DMS79 treated with DMSO at 0.1 percent for 48 hours (cell line): ENCODE measurements at regions not wholly inside any gene's neighbourhood (a gene's known extent, or its start where the extent isn't known, plus 50 kb on each side); places are given as distances from the start of the nearest gene placed in this dataset.
"Not testable (repeated sequence)": the region's sequence is repeated elsewhere in the genome, so short reads cannot be mapped to it uniquely, and the experiment has no call there.

Experiments used
- DNase-seq: peaks from one replicate; lab custom pipeline; 2025; lab: John Stamatoyannopoulos, UW

DNA sequence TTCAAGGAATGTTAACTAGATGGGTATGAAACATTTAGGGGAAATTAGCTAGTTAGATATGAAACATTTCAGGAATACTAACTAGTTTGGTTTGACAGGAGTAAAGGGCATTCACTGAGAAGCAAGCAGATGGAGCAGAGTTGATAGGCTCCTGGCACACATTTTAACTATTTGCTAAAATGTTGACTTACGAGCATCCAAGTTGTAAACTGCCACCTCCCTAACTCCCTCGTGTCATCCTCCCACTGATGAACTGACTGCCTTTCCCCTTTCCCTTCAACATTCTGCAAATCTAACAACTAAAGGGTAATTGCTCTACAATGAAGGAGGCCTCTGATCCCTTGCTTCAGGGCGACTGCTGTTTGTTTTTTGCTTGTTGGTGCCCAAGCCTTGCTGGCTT is 580.4 kb upstream of the FAM98A start:
- no peak for DNase-seq

DNA sequence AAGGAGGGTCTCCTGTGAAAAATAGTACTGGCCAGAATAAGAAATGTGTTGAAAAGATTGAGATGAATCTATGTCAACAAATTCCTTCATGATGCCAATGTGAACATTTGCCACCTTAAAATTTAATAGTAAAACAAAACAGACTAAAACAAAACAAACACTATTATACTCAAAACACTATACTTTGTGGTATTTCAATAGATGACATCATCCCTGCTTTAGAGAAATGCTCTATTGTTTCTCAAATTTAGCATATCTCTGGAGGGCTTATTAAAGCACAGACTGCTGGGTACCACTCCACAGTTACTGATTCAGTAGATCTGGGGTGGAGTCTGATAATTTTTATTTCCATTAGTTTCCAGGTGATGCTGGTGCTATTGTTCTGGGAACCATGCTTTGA is 579.4 kb upstream of the FAM98A start:
- no peak for DNase-seq

DNA sequence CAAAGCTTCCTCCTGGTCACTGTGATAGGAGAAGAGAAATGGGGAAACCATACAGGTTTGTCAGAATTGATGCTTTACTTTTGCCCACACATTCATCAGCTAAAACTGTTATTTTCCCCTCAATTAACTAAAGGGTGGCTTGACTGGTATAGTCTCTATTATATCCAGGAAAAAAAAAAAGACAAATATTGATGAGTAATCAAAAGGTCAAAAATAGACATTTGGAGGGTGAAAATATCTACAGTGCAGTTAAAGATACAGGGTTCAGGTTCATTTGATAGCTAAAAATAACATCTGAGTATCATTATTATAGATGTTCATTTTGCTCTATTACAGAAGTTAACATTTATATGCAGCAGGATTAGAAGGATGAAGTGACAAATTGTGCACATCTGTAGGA is 577.6 kb upstream of the FAM98A start:
- DNase-seq, result no peak

DNA sequence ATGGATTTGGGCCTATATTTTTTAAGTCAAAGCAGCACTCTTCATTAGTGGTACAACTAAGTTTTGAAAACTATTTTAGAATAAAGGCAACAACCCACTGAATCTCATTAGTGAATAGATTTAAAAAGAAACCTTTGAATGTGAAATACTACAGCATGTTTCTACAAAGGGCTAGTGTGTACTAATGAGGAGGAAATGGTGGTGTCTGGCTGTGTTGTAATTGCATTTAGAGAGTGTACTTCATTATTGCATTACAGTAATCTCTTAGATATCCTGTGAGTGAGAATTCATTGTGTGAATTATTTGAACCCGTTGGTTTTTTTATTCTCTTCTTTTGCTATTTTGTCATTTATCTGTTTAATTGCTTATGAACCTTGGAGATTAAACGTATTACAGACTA is 575.4 kb upstream of the FAM98A start:
- no peak for DNase-seq

DNA sequence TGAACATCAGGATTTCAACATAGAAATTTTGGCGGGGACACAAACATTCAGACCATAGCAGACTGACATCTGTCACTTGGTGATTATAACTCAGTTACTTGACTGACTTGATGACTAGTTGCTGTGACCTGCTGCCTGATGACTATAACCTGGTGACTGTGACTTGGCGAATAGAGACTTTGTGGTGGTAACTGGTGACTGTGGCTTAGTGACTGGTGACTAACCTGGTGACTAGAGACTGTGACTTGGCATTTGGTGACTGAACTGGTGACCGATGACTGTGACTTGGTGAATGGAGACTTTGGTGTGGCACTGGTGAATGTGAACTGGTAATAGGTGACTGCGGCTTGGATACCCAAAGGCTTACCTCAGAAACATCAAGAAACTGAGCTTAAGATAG is 563.1 kb upstream of the FAM98A start:
- no peak for DNase-seq

DNA sequence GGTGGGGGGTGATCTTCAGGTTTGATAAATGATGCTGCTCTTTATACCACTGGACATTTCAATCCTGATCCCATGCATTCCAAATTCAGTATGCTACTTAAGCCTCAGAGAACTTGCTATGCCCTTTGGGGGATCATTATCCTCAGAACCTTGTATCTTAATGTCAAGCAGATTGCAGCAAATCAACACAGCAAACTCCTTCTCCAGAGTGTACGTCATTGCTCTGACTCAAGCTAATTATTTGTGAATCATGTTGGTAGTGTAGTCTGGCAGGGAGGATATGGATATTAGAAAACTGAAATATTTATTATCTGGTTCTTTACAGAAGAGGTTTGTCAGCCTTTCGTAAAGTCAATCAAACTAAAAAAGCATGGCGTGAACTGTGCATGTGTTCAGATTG is 562.5 kb upstream of the FAM98A start:
- DNase-seq, result no peak

DNA sequence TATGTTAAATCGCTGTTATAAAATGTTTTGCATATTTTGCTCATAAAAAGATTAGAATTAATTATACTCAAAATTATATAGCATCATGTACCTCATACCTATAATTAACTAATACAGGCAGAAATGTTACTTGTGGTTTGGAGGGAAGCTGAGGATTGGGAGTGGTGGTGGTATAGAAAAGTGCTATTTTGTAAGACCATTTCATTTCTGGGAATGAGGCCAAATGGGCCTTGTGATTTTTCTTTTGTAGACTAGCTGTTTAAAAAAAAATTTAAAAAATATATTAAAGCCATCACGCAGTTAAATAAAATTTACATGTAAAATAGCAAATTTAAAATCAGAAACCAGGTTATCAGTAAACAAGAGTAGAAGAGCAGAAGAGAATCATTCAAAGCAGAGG is 560.8 kb upstream of the FAM98A start:
- no peak for DNase-seq

DNA sequence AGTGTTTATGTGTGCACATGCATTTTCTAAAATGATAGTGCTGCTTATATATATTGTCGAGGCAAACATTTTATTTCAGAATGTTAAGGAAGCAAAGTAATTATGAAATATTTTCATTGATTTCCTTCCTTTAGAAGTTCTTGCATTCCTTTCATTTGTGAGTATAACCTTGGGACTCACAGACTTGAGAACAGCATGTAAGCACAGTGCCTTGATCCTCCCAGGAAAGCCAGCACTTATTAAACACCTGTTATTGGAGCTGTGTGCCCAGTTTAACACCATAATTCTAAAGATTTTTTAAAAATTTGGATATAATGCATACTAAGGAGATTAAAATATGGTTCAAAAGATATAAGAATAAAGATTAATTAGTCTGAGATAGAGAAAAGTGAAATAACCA is 554.4 kb upstream of the FAM98A start:
- no peak for DNase-seq

DNA sequence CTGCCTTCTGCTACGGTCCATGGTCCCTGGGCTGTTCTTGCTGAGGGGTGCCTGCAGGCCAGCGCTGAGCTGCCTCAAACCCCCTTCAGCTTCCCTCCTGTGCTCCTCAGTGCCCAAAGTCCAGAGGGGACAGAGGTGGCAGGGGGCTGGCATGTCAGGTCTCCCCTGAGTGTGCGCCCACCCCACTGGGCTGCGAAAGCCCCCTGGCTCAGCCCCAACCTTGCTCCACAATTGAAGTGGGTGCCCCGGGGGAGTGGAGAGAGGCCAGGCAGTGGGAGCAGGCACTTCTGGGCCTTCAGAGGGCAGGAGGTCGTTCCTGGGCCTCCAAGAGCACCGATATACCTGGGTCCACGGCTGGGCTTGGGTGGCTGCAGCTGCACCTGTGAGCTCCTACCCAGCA is 548.7 kb upstream of the FAM98A start:
- no peak for DNase-seq

DNA sequence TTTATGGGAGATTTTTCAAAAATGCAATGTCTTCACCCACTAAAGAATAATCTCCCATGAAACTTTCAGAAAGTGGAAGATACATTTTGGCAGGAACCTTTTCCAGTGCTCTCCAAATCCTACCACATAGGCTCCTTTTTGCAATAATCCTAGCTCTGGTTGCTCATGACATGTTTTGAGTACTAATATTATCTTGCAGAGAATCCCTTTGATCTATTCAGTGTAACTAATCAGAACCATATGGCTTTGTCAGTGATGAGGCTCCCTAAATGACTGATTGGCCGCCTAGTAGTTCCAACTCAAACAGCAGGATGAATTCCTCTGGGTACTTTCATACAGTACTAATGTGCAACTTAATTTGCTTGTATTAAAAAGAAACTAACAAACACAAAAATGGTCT is 544.0 kb upstream of the FAM98A start:
- DNase-seq, result no peak

DNA sequence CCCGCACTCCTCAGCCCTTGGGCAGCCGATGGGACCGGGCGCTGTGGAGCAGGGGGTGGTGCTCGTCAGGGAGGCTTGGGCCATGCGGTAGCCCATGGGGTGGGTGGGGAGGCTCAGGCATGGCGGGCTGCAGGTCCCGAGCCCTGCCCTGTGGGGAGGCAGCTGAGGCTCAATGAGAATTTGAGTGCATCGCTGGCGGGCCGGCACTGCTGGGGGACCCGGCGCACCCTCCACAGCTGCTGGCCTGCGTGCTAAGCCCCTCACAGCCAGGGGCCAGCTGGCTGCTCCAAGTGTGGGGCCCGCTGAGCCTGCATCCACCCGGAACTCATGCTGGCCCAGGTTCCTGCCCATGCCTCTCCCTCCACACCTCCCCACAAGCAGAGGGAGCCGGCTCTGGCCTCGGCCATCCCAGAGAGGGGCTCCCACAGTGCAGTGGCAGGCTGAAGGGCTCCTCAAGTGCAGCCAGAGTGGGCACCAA is 543.5 kb upstream of the FAM98A start:
- not testable (repeated sequence) for DNase-seq

DNA sequence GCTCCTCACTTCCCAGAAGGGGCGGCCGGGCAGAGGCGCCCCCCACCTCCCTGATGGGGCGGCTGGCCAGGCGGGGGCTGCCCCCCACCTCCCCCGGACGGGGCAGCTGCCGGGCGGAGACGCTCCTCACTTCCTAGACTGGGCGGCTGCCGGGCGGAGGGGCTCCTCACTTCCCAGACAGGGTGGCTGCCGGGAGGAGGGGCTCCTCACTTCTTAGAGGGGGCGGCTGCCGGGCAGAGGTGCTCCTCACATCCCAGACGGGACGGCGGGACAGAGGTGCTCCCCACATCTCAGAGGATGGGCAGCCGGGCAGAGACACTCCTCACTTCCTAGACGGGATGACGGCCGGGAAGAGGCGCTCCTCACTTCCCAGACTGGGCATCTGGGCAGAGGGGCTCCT is 534.0 kb upstream of the FAM98A start:
- not testable (repeated sequence) for DNase-seq

DNA sequence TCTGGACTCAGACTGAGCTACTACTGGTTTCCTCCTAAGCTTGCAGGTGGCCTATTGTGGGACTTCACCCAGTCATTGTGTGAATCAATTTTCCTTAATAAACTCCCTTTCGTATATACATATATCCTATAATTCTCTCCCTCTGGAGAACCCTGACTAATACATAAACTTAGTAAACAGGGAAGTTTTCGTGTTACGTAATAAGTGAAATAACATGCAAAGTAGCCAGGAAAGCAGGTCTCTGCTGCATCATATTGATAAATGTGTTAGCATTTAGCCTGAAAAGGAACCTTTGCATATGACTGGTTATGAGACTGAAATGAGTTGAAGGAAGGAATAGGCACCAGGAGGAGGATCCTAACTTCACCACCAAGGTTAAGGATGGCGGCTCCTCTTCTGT is 527.2 kb upstream of the FAM98A start:
- DNase-seq, result no peak

DNA sequence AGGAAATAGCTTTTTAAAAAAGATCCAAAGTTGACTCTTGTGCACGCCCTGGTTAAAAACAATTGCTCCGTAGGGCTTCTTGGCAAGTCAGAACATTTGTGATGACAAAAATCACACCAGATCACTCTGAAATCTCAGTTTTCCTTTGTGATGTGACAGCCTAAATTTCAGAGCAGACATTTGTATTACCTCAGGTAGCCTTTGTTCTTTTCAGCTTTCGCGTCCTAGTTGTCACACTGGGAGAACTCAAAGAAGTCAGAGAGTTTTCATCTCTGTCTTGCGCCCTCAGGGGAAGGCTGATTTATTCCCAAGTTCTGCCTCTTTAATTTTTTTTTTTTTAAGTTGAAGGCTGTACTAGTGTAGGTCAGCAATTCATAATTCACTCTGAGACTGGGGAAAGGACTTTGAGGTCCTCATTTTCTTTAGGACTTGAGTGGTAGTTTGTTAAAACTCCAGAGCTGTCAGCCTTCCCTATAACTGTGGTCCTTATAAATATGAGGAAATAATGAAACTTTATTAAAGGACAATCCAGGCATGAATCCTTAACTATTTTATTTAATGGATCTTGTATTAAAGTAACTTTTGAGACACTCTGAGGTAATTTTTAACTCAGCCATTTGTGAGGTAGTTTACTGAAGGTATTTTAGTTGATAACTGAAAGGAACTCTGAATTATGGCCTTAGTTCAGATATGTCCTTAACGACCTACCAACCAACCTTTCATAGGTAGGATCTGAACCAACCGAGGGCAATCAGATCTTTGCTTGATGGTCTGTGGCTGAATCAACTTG is 525.1 kb upstream of the FAM98A start:
- DNase-seq, result no peak

DNA sequence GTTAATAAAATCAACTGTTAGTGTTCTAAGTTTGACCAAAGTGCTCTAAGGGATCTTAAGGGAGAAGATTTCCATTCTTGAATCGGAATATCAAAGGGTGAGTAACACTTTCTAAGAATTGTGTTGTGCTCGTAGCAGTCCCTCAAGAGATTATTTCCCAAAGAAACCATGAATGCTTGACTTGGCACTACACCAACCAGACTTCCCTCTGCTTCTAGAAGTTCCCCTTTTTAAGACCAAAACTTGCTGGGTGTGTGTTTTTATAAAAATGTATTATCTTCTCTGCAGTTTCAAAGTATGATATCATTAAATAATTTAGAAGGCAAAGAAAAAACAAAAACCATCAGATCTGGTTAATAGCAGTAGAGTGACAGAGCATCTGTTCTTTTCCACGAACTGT is 522.0 kb upstream of the FAM98A start:
- DNase-seq, result no peak

DNA sequence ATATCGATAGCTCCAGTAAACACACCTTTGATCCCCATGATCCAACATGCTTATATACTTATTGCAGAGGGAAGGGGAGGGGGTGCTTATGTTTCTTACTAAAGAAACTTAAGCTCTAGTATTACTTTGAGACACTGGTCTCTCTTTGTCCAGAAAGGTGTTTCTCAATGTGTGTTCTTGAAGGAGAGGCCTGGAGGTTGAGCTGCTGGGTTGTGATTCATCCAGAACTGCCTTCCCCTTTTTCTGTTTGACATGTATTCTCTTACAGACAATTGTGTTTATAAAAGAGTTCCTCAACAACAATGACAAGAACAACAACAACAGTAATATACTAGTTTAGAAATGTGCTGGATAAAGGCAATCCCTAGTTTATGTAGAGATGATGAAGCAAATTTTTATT is 516.0 kb upstream of the FAM98A start:
- DNase-seq, result no peak

DNA sequence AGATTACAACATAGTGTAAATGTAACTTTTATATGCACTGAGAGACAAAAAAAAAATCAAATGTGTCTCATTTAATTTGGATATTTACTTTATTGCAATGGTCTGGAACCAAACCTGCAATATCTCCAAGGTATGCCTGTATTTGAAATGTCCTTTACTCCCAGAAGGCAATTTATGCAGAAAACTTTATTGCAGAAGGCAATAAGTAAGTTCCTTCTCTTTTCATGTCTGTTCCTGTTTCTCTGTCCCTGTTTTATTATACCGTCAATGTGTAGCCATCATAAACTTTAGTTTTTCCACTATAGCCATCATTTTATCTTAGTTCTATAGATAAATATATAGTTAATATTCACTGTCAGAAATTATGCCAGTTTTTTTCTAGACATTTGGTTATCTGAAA is 513.1 kb upstream of the FAM98A start:
- DNase-seq, result no peak

DNA sequence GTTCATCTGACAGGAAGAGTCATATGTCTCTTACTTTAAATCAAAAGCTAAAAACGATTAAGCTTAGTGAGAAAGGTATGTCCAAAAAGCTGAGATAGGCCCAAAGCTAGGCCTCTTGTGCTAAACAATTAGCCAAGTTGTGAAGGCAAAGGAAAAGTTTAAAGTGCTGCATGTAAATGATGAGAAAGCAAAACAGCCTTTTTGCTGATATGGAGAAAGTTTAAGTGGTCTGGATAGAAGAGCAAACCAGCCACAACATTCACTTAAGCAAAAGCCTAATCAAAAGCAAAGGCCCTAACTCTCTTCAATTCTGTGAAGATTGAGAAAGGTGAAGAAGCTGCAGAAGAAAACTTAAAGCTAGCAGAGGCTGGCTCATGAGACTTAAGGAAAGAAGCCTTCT is 511.3 kb upstream of the FAM98A start:
- DNase-seq, result no peak

DNA sequence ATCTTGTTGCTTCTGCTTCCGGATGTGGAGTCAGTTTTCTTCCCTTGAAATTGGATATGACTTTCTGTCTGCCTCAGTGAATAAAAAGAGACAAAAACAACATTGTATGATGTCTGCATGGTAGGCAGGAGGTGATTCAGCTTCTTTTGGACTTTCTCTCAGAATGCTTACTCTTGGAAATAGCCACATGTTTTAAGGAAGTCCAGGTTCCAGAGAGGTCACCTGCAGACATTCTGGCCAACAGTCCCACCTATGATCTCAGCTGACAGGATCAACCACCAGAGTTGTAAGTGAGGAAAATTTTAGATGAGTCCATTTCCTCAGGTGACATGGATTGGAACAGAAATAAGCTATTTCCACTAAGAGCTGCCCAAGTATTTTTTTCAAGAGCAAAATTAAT is 508.7 kb upstream of the FAM98A start:
- no peak for DNase-seq

DNA sequence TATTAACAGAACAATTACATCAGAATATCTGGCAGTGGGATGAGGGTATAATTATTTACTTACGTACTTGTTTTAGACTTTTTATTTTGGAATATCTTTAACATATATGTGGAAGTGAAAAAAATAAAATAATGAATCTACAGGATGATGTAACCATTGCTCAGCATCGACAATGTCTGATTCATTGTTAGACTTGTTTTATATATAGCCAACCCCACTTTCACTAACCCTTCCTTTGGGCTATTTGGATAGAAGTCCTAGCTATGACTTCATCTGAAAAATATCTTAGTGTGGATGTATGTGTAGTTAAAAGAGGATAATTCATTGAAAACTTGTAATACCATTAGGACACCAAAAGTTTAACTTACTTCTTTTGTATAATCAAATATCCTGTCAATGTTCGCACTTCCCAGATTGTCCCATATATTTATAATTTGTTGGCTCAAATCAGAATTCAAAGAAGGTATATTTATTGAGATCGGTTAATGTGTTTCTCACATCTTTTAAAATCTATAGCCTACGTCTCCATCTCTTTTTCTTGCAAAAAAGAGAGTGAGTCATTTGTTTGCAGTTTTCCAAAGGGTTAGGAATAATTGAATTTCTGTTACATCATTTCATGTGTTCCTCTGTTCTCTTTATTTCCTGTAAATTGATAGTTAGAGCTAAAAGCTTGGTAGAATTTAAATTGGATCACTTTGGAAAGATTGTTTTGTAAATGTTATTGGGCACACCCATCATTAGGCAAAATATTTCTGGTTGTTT is 506.1 kb upstream of the FAM98A start:
- DNase-seq, result no peak

DNA sequence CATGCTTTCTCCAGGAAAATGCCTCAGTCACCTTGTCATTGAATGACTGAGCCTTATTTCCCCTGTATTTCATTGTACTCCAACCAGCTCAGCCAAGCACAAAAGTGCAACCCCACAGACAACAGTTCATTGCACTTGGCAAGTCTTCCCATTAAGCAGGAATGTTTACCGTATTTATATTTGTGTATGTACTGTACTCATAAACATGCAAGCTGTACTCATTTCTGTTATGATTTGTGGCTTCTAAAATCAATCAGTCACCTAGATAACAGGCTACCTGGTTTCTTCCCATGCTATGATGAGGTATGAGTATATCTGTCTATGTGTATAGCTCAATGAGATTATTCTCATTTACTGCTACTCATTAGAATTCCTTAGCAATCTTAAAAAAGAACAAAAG is 505.5 kb upstream of the FAM98A start:
- no peak for DNase-seq

DNA sequence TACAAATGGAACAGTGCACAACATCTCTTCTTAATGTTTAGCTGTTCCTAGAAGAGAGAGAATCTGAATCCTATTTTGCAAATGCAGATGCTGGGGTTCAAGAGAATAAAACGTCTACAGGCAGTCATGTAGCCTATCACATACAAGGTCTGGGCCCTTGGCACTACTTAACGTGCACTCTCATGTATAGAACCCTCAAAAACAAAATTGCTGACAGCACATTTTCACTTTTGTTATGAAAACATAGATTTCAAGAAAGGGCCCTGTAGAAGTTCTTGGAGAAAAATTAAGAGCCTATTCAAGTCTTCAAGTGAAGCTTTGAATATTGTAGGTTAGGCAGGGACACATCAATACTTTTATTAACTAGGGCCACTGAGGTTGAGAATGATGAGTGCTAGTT is 504.3 kb upstream of the FAM98A start:
- DNase-seq, result no peak

DNA sequence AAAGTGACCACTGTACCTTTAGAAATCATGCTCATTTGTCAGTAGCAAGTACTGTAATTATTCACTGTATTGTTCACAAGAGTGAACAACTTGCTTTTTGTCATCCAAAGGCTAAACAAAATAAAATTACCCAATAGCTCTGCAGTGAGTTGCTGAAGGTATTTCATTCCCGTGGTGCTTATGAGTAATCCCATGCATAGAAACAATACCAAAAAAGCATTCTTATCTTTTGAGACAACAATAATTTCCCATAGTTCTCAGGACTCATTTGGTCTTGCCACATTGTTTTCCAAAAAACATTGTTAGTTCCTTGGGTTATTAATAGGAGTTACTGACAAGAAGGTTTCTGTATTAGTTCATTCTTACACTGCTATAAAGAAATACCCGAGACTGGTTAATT is 503.2 kb upstream of the FAM98A start:
- no peak for DNase-seq

DNA sequence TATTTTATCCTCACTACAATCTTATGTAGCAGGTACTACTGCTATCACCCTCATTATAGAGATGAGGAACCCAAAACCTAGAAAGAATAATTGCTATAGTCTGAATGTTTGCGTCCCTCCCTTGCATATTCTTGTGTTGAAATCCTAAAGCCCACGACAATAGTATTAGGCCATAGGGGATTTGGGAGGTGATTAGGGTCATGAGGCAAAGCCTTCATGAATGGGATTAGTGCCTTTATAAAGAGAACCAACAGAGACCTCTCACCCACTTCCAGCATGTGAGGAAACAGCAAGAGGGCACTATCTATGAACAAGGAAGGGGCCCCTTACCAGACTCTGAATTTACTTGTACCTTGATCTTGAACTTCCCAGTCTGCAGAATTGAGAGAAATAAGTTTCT is 500.3 kb upstream of the FAM98A start:
- DNase-seq, result no peak
